Body of pancreas (tissue), 4 donors: ENCODE measurements at regions not wholly inside any gene's neighbourhood (a gene's known extent, or its start where the extent isn't known, plus 50 kb on each side); places are given as distances from the start of the nearest gene placed in this dataset.

Experiments used
- CTCF ChIP-seq, 7 experiments: fragments of 450-650 bp in 4 of 7; fragments of 200-600 bp in 3 of 7; sonication (generic) in 3 of 7; IDR thresholded peaks; one replicate each; pipeline ENCODE4 v1.5.1; 2016 to 2019; ENCODE audit warnings: antibody characterized with exemption in 7 of 7
- POLR2A ChIP-seq, 3 donors: fragments of 450-650 bp; IDR thresholded peaks; one replicate each; pipeline ENCODE4 v1.6.1; 2016; ENCODE audit warnings: antibody characterized with exemption in 3 of 3, mild to moderate bottlenecking in 2 of 3

GRCh38 chr3:126287536-126288241 is 69.5 kb downstream of the KLF15 start:
- TF ChIP-seq POLR2A (IDR thresholded peaks at IDR 0.05) (peak in 2 of 3 donors; percentile 54 to 64), CTCF (IDR thresholded peaks at IDR 0.05) (peak in 1 of 7 experiments; percentile 8)
